Retinal pigment epithelial cell (primary cell): ENCODE measurements at regions not wholly inside any gene's neighbourhood (a gene's known extent, or its start where the extent isn't known, plus 50 kb on each side); places are given as distances from the start of the nearest gene placed in this dataset.
"Not testable (repeated sequence)": the region's sequence is repeated elsewhere in the genome, so short reads cannot be mapped to it uniquely, and the experiment has no call there.

ENCODE experiments used
- DNase-seq: peaks from one replicate; pipeline ENCODE4 v3.0.0-alpha.2; 2010; ENCODE audit warnings: low read depth
- H3K4me3 ChIP-seq: 2 replicates; pipeline ENCODE4 v1.5.1; 2011; ENCODE audit warnings: mild to moderate bottlenecking, low read length, control low read depth, moderate library complexity
- CTCF ChIP-seq: conservative IDR thresholded peaks from 2 replicates; pipeline ENCODE4 v1.5.1; 2011; ENCODE audit warnings: low read depth, low read length, control low read depth, inconsistent platforms

DNA sequence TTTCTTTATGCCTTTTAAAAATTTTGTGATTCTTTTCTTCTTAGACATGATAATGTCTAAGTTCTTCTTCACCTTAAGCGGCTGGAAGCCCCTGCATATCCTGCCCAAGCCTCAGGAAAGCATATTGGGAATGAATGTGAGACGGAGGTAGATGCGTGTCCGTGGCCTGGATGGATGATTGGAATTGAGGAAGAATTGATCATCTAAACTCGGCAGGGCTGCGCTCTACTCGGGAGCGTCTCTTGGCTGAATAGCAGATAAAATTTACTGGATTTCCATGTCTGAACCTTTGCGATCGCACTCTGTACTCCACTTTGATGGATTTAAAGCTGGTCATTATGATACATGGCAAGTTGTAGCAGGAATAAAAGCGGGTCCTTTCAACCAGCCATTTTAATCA, 406.7 kb upstream of the ONECUT1 start:
- DNase-seq, result no peak
- H3K4me3 ChIP-seq, result no peak overlapping the region
- TF ChIP-seq CTCF, result no peak

DNA sequence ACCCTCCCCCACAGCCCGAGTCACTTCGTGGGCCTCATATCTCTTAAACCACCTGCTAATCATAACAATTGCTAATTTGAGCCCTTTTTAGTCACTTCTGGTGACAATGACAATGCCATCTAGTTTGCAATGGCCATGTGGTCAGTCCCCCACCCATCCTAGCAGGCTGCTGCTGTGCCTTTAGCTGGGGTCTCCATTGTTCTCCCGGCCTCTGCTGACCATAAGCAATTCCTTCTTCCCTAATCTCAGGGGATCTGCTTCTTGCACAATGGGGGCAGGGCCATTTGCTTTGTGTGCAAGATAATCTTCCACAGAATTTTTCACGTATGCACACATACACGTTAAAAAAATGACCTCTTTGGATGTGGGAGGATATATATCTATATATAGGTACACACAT, 406.1 kb upstream of the ONECUT1 start:
- TF ChIP-seq CTCF, result no peak
- no peak overlapping the region for H3K4me3 ChIP-seq
- DNase-seq, result no peak

DNA sequence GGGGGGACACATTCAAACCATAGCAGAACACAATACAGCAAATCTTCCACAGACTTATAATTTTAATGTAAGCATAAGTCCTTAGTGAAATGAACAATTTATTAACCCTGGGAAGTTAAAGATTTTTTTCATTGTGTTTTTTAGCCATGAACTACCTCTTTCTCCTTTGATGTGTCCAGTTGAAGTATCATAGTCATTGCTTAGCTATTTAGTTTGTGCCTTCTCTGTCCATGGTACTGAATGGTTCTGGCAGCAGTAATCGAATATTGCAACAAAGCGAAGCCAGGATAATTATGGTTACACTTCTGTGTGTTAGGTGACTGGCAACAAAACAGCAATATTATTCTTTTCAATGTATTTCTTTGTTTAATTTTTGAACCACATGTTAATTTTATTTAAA, 403.0 kb upstream of the ONECUT1 start:
- DNase-seq, result no peak
- no peak overlapping the region for H3K4me3 ChIP-seq
- no peak for TF ChIP-seq CTCF

GRCh38 chr15:53189860-53190259, 399.7 kb upstream of the ONECUT1 start:
- no peak overlapping the region for H3K4me3 ChIP-seq
- no peak for DNase-seq
- no peak for TF ChIP-seq CTCF

- DNase-seq, H3K4me3 ChIP-seq: not testable (repeated sequence)
These were observed 393.3 kb upstream of the ONECUT1 start for GRCh38 chr15:53183449-53183848.

GRCh38 chr15:53171571-53171970, 381.4 kb upstream of the ONECUT1 start:
- no peak for TF ChIP-seq CTCF
- no peak overlapping the region for H3K4me3 ChIP-seq
- DNase-seq, result no peak

GRCh38 chr15:53166684-53167201, 376.6 kb upstream of the ONECUT1 start:
- H3K4me3 ChIP-seq, result no peak overlapping the region
- no peak for TF ChIP-seq CTCF
- DNase-seq, result no peak
